ENCODE measurements at regions not wholly inside any gene's neighbourhood (a gene's known extent, or its start where the extent isn't known, plus 50 kb on each side); places are given as distances from the start of the nearest gene placed in this dataset.
A peak's percentile ranks its signal among the peaks of the same experiment; 100 is the strongest.

GRCh38 chr15:66931768-66932633 lies 133.4 kb upstream of the SMAD3 start:
- Mint-ChIP-seq H3K27ac (ENCODE audit: unreplicated experiment) (peak overlapping the region; percentile 31), H3K27me3 (ENCODE audit: low read depth) (no peaks in the 10 kb centered on the region), H3K36me3 (ENCODE audit: low read depth) (peaks cover 7% of the 10 kb centered on the region), H3K4me1 (peaks cover 18% of the 10 kb centered on the region), H3K4me3 (no peak overlapping the region), H3K9me3 (peaks cover 8% of the 10 kb centered on the region)
- no peak for DNase-seq (ENCODE audit: low read depth, low spot score)
- TF ChIP-seq CTCF (conservative IDR thresholded peaks at IDR 0.05): no peak

DNA sequence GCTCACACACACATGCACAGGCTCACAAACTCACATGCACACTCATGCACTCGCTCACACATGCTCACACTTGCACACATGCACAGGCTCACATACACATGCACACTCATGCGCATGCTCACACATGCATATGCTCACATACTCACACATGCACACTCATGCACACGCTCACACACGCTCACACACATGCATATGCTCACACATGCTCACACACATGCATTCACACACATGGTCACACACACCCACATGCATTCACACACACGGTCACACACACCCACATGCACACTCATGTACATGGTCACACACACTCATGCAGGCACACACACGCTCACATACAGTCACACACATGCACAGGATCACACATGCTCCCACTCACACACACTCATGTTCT lies 132.8 kb upstream of the SMAD3 start:
- Mint-ChIP-seq H3K27ac (ENCODE audit: unreplicated experiment) (peak overlapping the region; percentile 16), H3K4me1 (peaks cover 18% of the 10 kb centered on the region), H3K4me3 (no peak overlapping the region), H3K27me3 (ENCODE audit: low read depth) (no peaks in the 10 kb centered on the region), H3K36me3 (ENCODE audit: low read depth) (peaks cover 7% of the 10 kb centered on the region), H3K9me3 (peaks cover 8% of the 10 kb centered on the region)
- no peak for DNase-seq (ENCODE audit: low read depth, low spot score)
- TF ChIP-seq CTCF (conservative IDR thresholded peaks at IDR 0.05): no peak

DNA sequence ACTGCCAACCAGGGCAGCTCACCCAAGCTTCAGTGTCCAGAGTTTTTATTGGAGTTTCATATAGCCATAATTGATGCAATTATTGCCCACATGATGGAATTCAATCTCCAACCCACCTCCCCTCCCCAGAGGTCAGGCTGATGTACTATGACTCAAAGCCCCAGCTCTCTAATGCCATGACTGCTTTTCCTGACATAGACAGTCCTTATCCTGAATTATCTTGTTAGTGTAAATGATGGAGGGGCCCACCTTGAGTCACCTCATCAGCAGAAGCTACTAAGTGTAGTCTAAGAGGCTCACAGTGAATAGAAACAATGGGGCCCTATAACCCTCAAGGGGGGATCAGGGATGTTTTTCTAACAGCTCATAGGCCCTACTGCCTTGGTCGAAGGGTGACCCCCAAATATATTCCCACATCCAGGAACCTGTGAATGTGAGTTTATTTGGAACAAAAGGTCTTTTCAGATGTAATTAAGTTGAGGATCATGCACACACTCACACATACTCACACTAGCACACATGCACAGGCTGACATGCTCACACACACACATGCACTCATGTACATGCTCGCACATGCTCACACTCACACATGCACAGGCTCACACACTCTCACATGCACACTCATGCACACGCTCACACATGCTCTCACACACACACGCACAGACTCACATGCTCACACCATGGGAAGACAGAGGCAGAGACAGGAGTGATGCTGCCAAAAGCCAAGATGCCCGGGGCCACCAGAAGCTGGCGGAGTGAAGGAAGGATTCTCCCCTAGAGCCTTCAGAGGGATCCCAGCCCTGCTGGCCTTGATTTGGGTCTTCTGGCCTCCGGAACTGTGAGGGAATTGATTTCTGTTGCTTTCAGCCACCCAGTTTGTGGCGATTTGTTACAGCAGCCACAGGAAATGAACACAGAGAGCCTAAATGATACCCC lies 131.2 kb upstream of the SMAD3 start:
- H3K36me3 Mint-ChIP-seq (ENCODE audit: low read depth): peaks cover 7% of the 10 kb centered on the region
- DNase-seq (ENCODE audit: low read depth, low spot score): no peak
- H3K4me3 Mint-ChIP-seq: no peak overlapping the region
- H3K27ac Mint-ChIP-seq (ENCODE audit: unreplicated experiment): no peak overlapping the region
- H3K4me1 Mint-ChIP-seq: peaks cover 18% of the 10 kb centered on the region
- TF ChIP-seq CTCF (conservative IDR thresholded peaks at IDR 0.05): no peak
- no peaks in the 10 kb centered on the region for H3K27me3 Mint-ChIP-seq (ENCODE audit: low read depth)
- H3K9me3 Mint-ChIP-seq: peaks cover 8% of the 10 kb centered on the region

- no peak for DNase-seq (ENCODE audit: low read depth, low spot score)
- no peak for TF ChIP-seq CTCF (conservative IDR thresholded peaks at IDR 0.05)
- Mint-ChIP-seq H3K4me1 (peaks cover 18% of the 10 kb centered on the region), H3K36me3 (ENCODE audit: low read depth) (peaks cover 7% of the 10 kb centered on the region), H3K27me3 (ENCODE audit: low read depth) (no peaks in the 10 kb centered on the region), H3K27ac (ENCODE audit: unreplicated experiment) (no peak overlapping the region), H3K9me3 (peaks cover 8% of the 10 kb centered on the region), H3K4me3 (no peak overlapping the region)
These were observed 130.4 kb upstream of the SMAD3 start for GRCh38 chr15:66934868-66935520.

DNA sequence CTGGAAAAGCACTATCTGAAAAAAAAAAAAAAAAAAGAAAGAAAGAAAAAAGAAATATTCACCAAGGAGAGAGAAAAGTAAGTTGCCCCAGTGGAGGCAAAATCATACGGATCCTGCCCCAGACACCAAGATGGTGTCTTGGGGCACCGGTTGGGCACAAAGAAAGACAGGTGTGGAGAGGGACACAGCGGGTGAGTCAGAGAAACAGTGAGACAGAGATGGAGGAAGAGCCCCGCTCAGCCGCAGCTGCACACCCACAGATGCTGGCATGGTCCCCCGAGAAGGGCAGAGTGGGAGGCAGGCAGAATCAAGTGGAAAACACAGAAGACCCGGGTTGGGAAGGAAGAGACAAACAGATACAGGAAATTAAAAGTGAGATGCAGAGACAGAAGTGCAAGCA lies 129.7 kb upstream of the SMAD3 start:
- no peak for TF ChIP-seq CTCF (conservative IDR thresholded peaks at IDR 0.05)
- Mint-ChIP-seq H3K4me1 (peaks cover 18% of the 10 kb centered on the region), H3K27ac (ENCODE audit: unreplicated experiment) (no peak overlapping the region), H3K4me3 (no peak overlapping the region), H3K9me3 (peaks cover 8% of the 10 kb centered on the region), H3K27me3 (ENCODE audit: low read depth) (no peaks in the 10 kb centered on the region), H3K36me3 (ENCODE audit: low read depth) (peaks cover 7% of the 10 kb centered on the region)
- DNase-seq (ENCODE audit: low read depth, low spot score): no peak

All from neural crest cell (in vitro differentiated cells).